HUDEP-2 (cell line): ENCODE measurements at regions not wholly inside any gene's neighbourhood (a gene's known extent, or its start where the extent isn't known, plus 50 kb on each side); places are given as distances from the start of the nearest gene placed in this dataset.

Source experiments
- DNase-seq, 76 experiments: peaks; one replicate each; lab custom pipeline; 2025; ENCODE audit not compliant: unreplicated experiment in 76 of 76; lab: John Stamatoyannopoulos, UW

DNA sequence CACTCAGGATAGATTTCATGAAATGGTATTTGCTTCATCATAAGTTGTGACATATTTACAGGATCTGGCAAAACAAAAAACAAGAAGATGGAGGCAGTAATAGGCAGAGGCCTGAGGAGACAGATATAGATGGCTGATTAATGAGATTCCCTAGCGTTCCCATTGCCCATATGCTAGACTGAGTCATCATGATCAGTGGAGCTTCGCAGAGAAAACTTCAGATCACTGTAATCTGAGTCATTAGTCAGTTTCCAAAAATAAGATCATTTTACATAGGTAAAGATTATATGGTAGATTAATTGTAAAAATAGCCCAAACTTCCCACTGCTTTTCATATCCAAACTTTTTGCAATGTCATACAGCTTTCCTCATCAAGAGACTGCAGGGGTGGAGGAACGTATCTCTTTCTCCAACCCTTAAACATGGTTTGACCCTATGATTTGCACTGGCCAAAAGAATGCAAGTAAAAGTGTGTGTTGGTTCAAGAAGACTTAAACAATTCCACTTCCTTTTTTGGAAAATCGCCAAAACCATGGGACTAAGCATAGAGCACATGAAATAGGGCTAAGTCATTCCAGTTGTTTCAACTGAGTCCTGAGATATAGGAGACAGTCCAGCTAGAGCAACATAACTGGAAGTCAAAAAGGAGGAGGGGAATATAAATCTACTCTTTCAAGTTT lies 626.0 kb downstream of the RNF144B start:
- DNase-seq = no peak

DNA sequence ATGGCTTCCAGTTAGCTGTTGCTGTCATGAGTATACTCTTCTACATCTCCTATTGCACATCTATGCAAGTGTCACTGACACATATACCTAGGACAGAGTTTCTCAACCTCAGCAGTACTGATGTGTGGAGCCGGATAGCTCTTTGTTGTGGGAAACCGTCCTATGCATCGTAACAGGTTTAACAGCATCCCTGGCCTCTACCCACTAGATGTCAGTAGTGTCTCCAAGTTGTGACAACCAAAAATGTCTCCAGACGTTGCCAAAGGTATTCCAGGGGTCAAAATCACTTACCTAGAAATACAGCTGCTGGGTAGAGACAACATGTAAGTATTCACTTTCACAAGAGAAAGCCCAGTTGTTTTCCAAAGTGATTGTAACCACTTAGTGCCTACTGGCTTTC lies 637.6 kb downstream of the RNF144B start:
- peak in 5 of 76 experiments; percentile 3 to 18 (median 15) for DNase-seq

DNA sequence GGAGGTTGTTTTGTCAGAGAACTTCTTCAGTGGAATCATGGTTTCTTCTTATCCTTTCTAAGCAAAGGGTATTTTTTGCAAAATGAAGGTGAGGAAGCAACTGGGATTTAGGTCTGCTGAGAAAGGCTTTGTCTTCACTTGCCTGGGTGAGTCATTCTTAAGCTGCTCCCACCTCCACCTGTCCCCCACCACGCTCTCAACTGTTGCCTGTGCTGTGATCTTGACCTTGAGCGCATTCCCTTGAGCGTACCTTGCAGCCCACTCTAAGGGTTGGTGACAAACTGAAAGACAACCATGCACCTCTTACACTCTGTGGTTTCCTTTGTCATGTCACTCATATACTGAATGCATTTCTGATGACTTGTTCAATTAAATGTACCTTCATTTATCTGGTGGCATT lies 641.1 kb downstream of the RNF144B start:
- no peak for DNase-seq

DNA sequence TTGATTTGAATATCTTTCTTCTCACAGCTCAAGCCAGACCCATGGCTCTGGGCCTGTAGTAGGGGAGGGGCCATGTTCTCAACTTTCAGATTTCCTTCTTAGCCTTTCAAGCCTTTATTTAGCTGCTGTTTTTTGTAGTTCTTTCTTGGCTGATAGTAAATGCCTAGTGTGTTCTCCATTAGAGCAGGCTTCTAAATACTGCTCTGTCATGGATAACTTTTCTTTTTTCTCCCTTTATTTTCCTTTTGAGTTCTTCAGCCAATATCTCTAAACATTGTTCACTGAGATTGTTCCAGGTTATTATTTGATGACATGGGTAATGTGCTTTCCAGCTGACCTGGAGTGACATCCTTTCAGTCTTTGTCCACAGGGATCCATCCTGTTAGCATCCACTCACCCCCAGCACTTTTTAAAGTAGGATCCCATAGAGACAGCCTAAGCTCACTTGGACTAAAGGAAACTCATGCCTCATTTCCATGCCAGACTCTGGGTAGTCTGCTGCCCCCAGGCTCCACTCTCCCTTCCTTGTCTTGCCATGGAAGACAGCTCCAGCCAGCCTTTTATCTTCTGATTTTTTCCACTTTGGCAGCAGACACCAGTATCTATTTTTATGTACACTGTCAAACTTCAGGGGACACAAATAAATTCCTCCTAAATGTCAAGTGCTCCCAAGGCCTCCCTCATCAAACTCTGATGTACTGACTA lies 645.6 kb downstream of the RNF144B start:
- DNase-seq = no peak

DNA sequence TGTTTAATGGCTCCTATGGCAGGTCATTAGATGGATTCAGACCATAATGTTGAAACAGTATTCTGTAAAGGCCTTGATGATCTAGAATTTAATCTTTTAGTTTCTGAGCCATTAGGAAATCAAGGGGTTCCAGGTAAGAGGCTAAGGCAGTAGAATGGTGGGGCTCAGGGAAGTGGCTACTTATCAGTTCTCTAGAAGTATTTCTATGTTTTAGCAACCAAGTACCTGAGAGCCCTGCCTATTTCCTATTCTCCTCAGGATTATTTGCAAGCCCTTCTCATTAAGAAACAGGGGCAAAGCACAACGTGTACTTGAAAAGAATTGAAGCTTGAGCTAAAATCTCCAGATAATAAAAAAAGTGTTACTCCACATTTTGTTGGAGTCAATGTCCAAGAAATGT lies 646.5 kb downstream of the RNF144B start:
- DNase-seq = no peak

DNA sequence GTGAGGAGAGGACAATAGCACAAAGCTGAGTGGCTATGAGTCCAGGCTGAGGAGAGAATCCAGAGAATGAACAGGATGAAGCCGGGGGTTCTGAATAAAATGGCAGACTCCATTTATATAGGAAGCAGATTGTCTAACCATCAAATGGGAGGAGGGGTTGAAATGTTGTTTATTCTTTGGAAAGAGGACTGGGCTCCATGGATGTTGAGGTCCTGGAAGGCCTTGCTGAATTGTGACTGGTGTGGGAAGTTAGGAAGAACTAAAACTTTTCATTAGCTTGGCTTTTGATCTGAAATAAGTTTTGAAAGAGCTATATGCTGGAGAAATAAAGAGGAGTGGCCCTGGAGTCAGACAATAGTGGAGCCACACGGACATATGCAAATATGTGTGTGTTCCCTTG lies 647.8 kb downstream of the RNF144B start:
- no peak for DNase-seq

DNA sequence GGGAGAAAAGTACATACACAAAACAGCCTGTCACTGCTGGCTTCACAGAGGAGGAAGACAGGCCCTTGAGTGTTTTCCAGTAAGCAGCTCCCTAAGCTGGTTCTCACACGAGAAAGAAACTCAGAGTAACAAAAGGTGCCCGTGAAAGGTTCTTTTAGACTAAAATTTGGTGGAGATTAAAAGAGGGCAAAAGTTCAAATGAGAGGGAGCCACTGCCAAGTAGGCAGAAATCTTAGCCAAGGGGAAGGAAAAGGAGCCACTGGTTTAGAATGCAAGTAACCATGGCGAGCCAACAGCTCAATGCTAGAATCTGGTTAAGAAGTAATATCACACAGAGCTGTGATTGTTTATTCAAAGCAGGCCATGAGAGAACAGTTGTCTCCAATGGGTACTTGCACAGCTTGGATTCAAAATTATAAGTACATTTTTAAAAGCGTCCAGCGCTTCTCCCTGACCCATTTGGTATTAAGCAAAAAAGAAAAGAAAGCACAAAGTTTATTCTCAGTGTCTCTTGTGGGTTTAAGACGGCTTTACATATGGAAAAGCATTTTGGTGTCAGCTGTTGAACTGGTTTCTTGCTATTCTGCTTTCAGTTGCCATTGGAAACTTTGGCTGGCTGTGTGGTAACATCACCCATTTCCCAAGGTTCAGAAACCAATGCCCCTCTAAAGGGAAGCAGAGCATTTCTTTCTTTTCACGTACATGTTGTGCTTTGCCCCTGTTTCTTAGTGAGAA lies 648.5 kb downstream of the RNF144B start:
- no peak for DNase-seq

DNA sequence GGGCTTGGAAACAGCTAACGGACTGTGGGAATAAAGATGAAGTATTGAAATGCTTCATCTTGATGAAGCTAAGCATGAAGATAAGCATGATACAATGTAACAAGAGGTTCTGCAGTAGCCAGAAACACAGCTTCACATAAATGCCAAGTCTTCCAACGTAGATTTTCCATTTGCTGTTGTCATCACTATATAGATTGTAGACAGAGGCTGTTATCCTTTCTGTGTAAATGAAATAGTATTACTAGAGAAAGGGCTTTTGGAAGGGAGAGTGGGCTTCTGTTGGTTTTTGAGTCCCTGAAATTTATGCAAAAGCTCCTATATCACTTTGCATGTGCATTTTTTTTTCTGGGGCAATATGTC lies 649.0 kb downstream of the RNF144B start:
- DNase-seq = no peak

DNA sequence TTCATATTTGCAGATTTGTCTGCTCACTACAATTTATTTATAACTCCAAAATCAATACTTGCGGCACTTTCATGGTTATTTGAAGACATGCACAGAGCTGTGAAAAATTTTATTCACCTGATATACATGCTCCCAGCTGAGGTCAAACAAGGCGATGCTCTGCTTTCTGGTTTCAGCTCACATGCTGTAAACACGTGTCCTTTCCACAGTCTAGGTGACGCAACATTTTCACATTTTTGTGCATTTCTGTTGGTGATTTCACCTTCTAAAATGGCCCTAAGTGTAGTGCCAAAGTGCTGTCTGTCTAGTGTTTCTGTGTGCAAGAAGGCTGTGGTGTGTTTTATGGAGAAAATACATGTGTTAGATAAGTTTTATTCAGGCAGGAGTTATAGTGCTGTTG lies 650.5 kb downstream of the RNF144B start:
- no peak for DNase-seq

DNA sequence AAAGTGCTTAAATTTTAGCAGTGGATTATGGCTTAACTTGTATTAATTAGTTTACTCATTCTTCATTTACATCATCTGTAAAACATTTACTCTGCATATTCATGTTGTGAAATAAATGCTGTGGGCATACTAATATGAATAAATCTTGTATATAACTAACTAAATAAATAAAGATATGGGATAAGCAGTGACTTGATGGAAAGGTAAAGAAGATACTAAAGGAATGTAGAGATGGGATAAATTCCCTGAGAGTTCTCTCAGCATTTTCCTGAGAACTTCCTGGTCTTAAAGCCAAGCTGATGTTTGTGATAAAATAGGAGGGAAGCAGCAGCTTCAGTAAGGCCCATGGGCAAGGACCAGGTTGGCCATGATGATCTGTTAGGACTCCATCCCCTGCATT lies 652.1 kb downstream of the RNF144B start:
- DNase-seq = no peak

DNA sequence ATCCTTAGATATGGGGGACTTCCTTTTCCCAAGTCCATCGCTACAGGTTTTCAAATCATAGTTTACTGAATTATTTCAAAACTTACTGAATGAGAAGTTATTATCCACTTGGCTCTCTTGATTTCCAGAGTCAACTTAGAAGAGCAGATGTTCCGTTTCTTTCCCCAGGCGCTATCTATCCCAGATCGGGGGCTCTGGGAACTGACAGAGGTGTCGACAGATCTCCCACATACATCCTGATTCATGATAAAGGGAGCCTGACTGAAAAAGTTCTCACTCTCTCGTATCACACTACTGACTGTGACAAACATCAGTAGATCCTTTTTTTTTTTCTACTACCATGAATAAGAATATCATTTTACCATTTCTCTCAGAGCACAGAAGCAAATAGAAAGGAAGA lies 654.8 kb downstream of the RNF144B start:
- no peak for DNase-seq

DNA sequence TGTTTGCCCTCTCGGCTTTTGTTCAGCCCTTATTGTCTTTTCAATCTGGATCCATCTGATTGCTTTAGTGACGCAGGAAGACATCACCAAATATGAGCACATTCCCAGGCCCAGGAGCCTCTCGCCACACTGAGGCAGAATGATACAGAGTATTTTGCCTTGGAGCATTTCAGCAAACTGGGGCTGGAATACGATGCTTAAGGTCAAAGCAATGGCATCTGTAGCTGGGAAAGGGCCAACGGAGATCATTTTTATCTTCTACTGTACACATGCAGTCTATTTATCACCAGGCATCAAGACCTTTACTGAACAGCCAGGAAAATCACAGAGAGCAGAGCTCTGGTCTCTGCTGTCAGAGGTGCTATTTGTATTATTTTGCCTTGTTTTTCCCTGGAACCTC lies 655.3 kb downstream of the RNF144B start:
- DNase-seq = no peak

DNA sequence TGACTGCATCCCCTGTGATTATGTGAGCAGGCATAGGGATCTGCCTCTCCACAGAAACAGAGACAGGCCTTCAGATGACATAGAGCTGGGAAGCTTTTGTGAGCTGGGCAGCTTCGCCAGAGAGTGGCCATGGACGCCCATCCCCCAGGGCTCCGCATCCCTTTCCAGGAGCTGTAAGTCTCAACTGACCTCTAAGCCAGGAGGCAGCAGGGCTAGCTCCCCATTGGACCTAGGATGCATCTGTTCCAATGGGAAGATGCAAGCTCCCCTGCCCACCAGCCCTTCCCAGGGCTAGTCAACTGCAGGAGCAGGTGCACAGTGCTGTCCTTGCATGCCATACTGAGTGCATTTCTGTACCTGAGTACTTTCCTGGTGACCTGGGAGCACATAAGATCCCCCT lies 663.6 kb downstream of the RNF144B start:
- no peak for DNase-seq

DNA sequence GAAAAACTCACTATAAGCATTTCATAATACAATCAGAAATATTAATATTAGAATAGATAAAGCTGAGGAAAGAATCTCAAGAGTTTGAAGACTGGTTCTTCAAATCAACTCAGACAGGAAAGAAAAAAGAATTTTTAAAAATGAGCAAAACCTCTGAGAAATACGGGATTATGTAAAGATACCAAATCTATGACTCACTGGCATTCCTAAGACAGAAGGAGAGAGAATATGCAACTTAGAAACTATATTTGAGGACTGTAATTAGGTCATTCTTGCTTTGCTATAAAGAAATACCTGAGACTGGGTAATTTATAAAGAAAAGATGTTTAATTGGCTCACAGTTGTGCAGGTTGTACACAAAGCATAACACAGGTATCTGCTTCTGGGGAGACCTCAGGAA lies 665.1 kb downstream of the RNF144B start:
- no peak for DNase-seq

DNA sequence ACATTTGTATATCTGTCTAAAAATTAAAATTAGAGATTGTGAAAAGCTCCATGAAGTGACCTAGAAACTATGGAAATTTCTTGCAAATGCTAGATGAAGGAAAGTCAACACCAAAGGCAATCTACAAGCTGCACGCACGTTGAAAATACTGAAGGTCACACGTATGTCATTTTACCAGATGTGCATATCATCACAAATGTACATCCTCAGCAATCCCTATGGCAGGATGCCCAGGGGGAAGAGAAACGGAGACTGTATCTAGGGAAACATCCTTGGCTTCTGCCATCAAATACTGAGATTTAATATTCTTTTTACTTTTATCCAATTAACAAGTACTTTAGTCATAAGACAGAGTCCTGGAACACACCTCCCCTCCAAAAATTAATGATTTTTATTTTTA lies 672.0 kb downstream of the RNF144B start:
- no peak for DNase-seq

DNA sequence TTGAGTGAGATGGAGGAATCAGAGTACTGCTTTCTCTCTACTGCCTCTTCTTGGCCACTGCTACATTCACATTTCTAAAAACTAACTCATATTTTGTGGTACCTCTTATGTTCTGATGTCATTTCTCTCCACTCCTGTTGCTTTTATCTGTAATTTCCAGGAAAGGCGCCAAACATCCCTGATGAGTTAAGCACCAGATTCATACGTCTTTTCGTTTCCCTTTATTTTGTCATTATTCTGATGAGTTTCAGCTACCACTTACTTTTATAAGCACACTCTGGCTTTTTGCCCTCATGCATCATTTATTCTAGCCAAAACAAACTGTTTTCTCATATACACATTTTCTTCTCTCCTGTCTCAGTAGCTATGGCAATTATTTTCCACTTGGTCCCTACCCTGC lies 680.0 kb downstream of the RNF144B start:
- DNase-seq = no peak

DNA sequence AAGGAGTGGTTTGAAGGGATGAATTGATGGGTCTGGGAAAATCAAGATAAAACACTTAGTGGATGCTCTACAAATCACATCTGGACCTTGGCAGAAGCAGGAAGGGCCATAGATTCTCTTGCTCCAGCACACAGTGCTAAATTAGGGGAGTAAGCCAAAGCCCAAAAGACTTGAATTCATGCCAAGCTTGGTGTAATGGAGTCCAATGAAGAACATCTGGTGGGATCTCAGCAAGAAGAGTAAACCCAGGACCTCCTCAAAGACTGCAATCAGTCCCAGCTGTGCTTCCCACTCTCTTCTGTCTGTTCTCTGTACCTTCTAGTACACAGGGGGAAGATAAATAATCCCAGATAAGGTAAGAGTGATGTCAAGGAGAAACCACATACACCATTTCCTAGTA lies 683.4 kb downstream of the RNF144B start:
- DNase-seq = no peak

DNA sequence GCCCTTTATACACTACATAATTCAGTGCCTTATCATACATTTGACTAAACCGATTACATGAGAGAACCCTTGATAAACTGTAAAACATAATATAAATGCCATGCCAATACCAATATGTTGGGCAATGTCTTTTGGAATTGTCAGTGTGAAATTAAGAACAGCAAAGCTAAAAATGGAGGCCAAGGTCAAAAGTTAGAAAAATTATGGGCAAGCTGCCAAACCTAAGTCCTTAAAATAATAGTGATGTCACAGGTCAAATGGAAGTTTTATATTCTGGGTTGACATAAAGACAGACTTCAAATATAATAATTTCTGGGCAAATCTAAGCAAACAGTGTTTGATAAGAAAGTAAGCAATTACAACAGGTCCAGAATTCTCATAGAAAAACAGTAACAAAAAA lies 696.7 kb downstream of the RNF144B start:
- no peak for DNase-seq

DNA sequence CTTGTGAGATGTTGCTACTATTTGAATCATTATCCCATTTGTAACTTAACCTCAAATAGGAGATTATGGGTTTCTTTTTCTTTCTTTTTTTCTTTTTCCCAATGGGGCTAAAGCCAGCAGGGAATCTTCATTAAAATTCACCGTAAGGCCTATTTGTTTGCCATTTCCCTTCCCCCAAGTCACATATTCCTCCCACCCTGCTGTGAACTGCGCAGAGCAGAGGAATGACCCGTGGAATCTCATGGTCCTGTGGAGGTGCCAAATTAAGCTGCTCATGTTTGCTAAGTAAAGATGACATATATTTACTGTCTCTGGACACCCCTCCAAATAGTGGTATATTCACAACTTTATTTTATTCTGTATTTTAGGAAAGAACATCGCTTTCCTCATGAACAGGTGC lies 699.3 kb downstream of the RNF144B start:
- no peak for DNase-seq

DNA sequence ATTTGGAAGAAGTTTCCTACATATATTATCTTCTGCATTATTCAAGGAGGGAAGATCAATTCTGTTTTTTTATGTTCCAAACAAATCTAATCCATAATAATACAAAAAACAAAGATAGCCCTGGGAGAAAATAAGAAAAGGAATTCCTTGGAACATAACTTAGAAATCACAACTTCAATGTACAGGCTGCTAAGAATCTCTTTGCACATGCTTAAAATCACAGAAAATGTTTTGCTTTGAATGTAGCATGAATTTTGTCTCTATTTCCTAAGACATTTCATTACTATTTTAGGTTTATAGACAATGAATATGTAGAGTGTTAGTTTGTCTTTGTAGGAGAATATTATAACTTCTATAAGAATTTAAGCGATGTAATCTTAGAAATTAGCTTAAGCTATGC lies 700.1 kb downstream of the RNF144B start:
- DNase-seq = no peak

DNA sequence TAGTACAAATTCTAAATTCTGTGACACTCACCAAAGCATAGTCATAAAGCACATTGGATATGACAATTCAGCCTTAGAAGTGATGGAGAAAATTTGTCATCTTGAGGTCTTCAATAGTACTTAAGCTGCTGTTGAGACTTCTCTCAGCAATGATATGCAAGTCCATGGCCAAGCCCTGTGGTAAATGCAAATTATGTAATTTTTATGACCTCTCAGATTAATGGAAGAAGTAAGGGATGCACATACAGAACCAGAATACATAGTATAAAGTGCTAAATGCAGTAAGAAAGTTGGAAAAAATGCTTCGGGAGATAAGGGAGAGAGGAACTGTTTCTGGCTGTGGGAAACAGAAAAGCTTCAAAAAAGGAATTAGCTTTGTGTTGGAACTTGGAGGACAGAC lies 700.7 kb downstream of the RNF144B start:
- no peak for DNase-seq

DNA sequence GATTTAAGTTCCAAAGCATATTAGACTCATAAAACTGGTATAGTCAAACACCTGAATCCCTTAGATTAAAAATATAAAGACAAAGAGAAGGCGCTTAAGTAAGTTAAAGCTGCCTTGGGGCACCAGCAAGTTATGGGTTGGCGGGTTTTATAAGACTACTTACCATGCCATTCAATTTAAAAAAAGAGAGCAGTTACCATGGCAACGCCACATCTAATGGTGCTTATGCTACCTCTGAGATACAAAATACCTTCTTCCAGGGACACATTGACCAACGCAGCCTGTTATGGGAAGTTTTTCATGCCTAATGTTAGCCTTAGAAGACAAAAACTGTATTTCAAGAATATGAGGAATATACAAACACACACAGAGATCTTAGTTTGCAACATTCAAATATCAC lies 713.6 kb downstream of the RNF144B start:
- no peak for DNase-seq
